Right lung (tissue), 2 donors: ENCODE measurements at regions not wholly inside any gene's neighbourhood (a gene's known extent, or its start where the extent isn't known, plus 50 kb on each side); places are given as distances from the start of the nearest gene placed in this dataset.
A peak's percentile ranks its signal among the peaks of the same experiment; 100 is the strongest.

Experiments
- DNase-seq, 2 donors: peaks; one replicate each; pipeline ENCODE4 v3.0.0-alpha.2; 2013

- no peak for DNase-seq
Observed at GRCh38 chr2:13010283-13010682, 293.5 kb downstream of the TRIB2 start.

- DNase-seq = no peak
Observed at GRCh38 chr2:13014783-13015182, 298.0 kb downstream of the TRIB2 start.

- no peak for DNase-seq
Observed at GRCh38 chr2:13015532-13016320, 299.0 kb downstream of the TRIB2 start.

- no peak for DNase-seq
Observed at GRCh38 chr2:13018490-13018889, 301.8 kb downstream of the TRIB2 start.

GRCh38 chr2:13019781-13020180 lies 303.0 kb downstream of the TRIB2 start:
- DNase-seq = no peak

- DNase-seq = no peak
Observed at GRCh38 chr2:13020469-13020868, 303.7 kb downstream of the TRIB2 start.

GRCh38 chr2:13021470-13021957 lies 304.8 kb downstream of the TRIB2 start:
- DNase-seq = peak; percentile 77 to 85

GRCh38 chr2:13030606-13031005 lies 313.9 kb downstream of the TRIB2 start:
- DNase-seq = no peak

GRCh38 chr2:13034861-13035260 lies 318.1 kb downstream of the TRIB2 start:
- DNase-seq = no peak

- no peak for DNase-seq
Observed at GRCh38 chr2:13035866-13036265, 319.1 kb downstream of the TRIB2 start.

- no peak for DNase-seq
Observed at GRCh38 chr2:13040043-13040442, 323.3 kb downstream of the TRIB2 start.

GRCh38 chr2:13046557-13047165 lies 329.9 kb downstream of the TRIB2 start:
- peak in 1 of 2 donors; percentile 18 for DNase-seq

GRCh38 chr2:13050764-13051163 lies 334.0 kb downstream of the TRIB2 start:
- no peak for DNase-seq

GRCh38 chr2:13052547-13052946 lies 335.8 kb downstream of the TRIB2 start:
- no peak for DNase-seq

- DNase-seq = peak; percentile 5 to 20
Observed at GRCh38 chr2:13056259-13056843, 339.6 kb downstream of the TRIB2 start.

- DNase-seq = no peak
Observed at GRCh38 chr2:13057671-13058070, 340.9 kb downstream of the TRIB2 start.

GRCh38 chr2:13066676-13067075 lies 349.9 kb downstream of the TRIB2 start:
- DNase-seq = no peak

GRCh38 chr2:13067508-13067907 lies 350.8 kb downstream of the TRIB2 start:
- no peak for DNase-seq

- DNase-seq = no peak
Observed at GRCh38 chr2:13089971-13090370, 373.2 kb downstream of the TRIB2 start.

GRCh38 chr2:13091455-13091854 lies 374.7 kb downstream of the TRIB2 start:
- DNase-seq = no peak

- peak; percentile 33 to 51 for DNase-seq
Observed at GRCh38 chr2:13091861-13092378, 375.2 kb downstream of the TRIB2 start.

- DNase-seq = no peak
Observed at GRCh38 chr2:13093416-13093991, 376.8 kb downstream of the TRIB2 start.
